ENCODE measurements at regions not wholly inside any gene's neighbourhood (a gene's known extent, or its start where the extent isn't known, plus 50 kb on each side); places are given as distances from the start of the nearest gene placed in this dataset.

GRCh38 chr14:98244966-98245569, 1026.9 kb downstream of the BCL11B start:
- no peak for TF ChIP-seq CTCF (conservative IDR thresholded peaks at IDR 0.05; ENCODE audit: low read depth, low read length)
- no peak for DNase-seq (ENCODE audit: low read depth)
- no peak overlapping the region for H3K4me3 ChIP-seq (ENCODE audit: low read depth, low read length)

- TF ChIP-seq CTCF (conservative IDR thresholded peaks at IDR 0.05; ENCODE audit: low read depth, low read length) = no peak
- no peak overlapping the region for H3K4me3 ChIP-seq (ENCODE audit: low read depth, low read length)
- DNase-seq (ENCODE audit: low read depth) = no peak
Observed at GRCh38 chr14:98249057-98249456, 1022.9 kb downstream of the BCL11B start.

- DNase-seq (ENCODE audit: low read depth) = no peak
- no peak for TF ChIP-seq CTCF (conservative IDR thresholded peaks at IDR 0.05; ENCODE audit: low read depth, low read length)
- no peak overlapping the region for H3K4me3 ChIP-seq (ENCODE audit: low read depth, low read length)
Observed at GRCh38 chr14:98249476-98249875, 1022.5 kb downstream of the BCL11B start.

GRCh38 chr14:98252820-98253219, 1019.2 kb downstream of the BCL11B start:
- no peak for DNase-seq (ENCODE audit: low read depth)
- H3K4me3 ChIP-seq (ENCODE audit: low read depth, low read length) = no peak overlapping the region
- TF ChIP-seq CTCF (conservative IDR thresholded peaks at IDR 0.05; ENCODE audit: low read depth, low read length) = no peak

- no peak for DNase-seq (ENCODE audit: low read depth)
- no peak for TF ChIP-seq CTCF (conservative IDR thresholded peaks at IDR 0.05; ENCODE audit: low read depth, low read length)
- H3K4me3 ChIP-seq (ENCODE audit: low read depth, low read length) = no peak overlapping the region
Observed at GRCh38 chr14:98259881-98260280, 1012.1 kb downstream of the BCL11B start.

- TF ChIP-seq CTCF (conservative IDR thresholded peaks at IDR 0.05; ENCODE audit: low read depth, low read length) = no peak
- H3K4me3 ChIP-seq (ENCODE audit: low read depth, low read length) = no peak overlapping the region
- no peak for DNase-seq (ENCODE audit: low read depth)
Observed at GRCh38 chr14:98262566-98262965, 1009.4 kb downstream of the BCL11B start.

GRCh38 chr14:98269533-98269932, 1002.5 kb downstream of the BCL11B start:
- no peak for TF ChIP-seq CTCF (conservative IDR thresholded peaks at IDR 0.05; ENCODE audit: low read depth, low read length)
- DNase-seq (ENCODE audit: low read depth) = no peak

More at GRCh38 chr14:98269533-98269932, 1002.5 kb downstream of the BCL11B start:
- H3K4me3 ChIP-seq (ENCODE audit: low read depth, low read length) = no peak overlapping the region

Data from epithelial cell of proximal tubule (primary cell).